Neural crest cell (in vitro differentiated cells): ENCODE measurements at regions not wholly inside any gene's neighbourhood (a gene's known extent, or its start where the extent isn't known, plus 50 kb on each side); places are given as distances from the start of the nearest gene placed in this dataset.

Source experiments
- DNase-seq: peaks from one replicate; pipeline ENCODE4 v3.0.0; 2021; ENCODE audit warnings: low read depth, mixed read lengths, low spot score
- H3K27ac Mint-ChIP-seq: one replicate; pipeline ENCODE4 v1.8.0; 2021; ENCODE audit warnings: mild to moderate bottlenecking, mixed read lengths; ENCODE audit not compliant: unreplicated experiment
- H3K27me3 Mint-ChIP-seq: 2 replicates; pipeline ENCODE4 v1.8.0; 2021; ENCODE audit warnings: low read depth, mild to moderate bottlenecking, mixed read lengths
- H3K36me3 Mint-ChIP-seq: 2 replicates; pipeline ENCODE4 v1.8.0; 2021; ENCODE audit warnings: low read depth, mild to moderate bottlenecking, mixed read lengths
- H3K4me1 Mint-ChIP-seq: 2 replicates; pipeline ENCODE4 v1.8.0; 2021; ENCODE audit warnings: mixed read lengths
- H3K4me3 Mint-ChIP-seq: one replicate; pipeline ENCODE4 v1.8.0; 2021; ENCODE audit warnings: mild to moderate bottlenecking, mixed read lengths
- H3K9me3 Mint-ChIP-seq: 2 replicates; pipeline ENCODE4 v1.8.0; 2021; ENCODE audit warnings: mixed read lengths
- CTCF ChIP-seq: fragments of 200-600 bp; sonication (generic); conservative IDR thresholded peaks from 2 replicates; pipeline ENCODE4 v1.5.0; 2021; ENCODE audit warnings: antibody characterized with exemption, mild to moderate bottlenecking

GRCh38 chr5:67372887-67373286 is 176.3 kb upstream of the CD180 start:
- no peak for TF ChIP-seq CTCF
- Mint-ChIP-seq H3K27ac (no peak overlapping the region), H3K9me3 (peaks cover 13% of the 10 kb centered on the region), H3K4me3 (no peak overlapping the region), H3K27me3 (no peaks in the 10 kb centered on the region), H3K4me1 (peaks cover 34% of the 10 kb centered on the region), H3K36me3 (peaks cover 3% of the 10 kb centered on the region)
- no peak for DNase-seq

- peaks cover 13% of the 10 kb centered on the region for H3K9me3 Mint-ChIP-seq
- H3K4me3 Mint-ChIP-seq: no peak overlapping the region
- H3K27me3 Mint-ChIP-seq: no peaks in the 10 kb centered on the region
- H3K36me3 Mint-ChIP-seq: peaks cover 3% of the 10 kb centered on the region
- H3K27ac Mint-ChIP-seq: peak overlapping the region; percentile 10
- peaks cover 28% of the 10 kb centered on the region for H3K4me1 Mint-ChIP-seq
- DNase-seq: no peak
- TF ChIP-seq CTCF: no peak
Measured at GRCh38 chr5:67371924-67372323, 175.3 kb upstream of the CD180 start.

- TF ChIP-seq CTCF: no peak
- no peak overlapping the region for H3K4me3 Mint-ChIP-seq
Measured at GRCh38 chr5:67366691-67367395, 170.2 kb upstream of the CD180 start.

GRCh38 chr5:67366276-67366675 is 169.7 kb upstream of the CD180 start:
- no peaks in the 10 kb centered on the region for H3K36me3 Mint-ChIP-seq
- peaks cover 3% of the 10 kb centered on the region for H3K9me3 Mint-ChIP-seq
- no peak overlapping the region for H3K27ac Mint-ChIP-seq
- no peaks in the 10 kb centered on the region for H3K27me3 Mint-ChIP-seq
- TF ChIP-seq CTCF: no peak
- no peak for DNase-seq
- no peak overlapping the region for H3K4me3 Mint-ChIP-seq
- peaks cover under 1% of the 10 kb centered on the region for H3K4me1 Mint-ChIP-seq

More at GRCh38 chr5:67366691-67367395, 170.2 kb upstream of the CD180 start:
- DNase-seq: no peak
- Mint-ChIP-seq H3K36me3 (no peaks in the 10 kb centered on the region), H3K27me3 (no peaks in the 10 kb centered on the region), H3K9me3 (peaks cover 8% of the 10 kb centered on the region), H3K27ac (no peak overlapping the region), H3K4me1 (peaks cover 6% of the 10 kb centered on the region)

DNA sequence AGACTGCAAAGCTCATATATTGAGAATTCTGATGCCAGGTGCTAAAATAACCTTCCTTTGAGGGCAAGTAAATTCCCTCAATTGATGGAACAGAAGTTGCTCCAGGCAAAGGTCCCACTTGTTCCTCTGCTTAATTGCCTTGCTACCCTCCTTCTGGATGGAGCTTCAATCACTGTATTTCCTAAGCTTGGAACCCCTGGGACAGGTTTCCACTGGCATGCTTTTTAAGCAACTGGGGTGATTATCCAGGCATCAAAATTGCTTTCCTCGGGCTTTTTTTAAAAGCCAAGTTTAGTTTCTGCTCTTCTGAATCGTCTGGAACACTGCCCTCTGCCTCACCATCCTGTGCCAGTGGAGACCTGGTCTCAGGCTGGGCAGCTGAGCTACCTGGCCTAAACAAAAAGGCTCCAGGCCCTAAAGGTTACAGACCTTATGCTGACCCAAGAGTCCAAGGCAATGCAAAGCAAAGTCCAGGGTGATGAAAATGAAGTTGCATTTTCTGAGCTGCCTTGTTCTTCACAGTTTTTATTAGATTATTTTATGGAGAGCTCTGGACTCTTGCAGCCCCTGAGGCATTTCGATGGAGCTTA is 167.9 kb upstream of the CD180 start:
- no peak overlapping the region for H3K4me3 Mint-ChIP-seq
- TF ChIP-seq CTCF: no peak
- H3K36me3 Mint-ChIP-seq: no peaks in the 10 kb centered on the region

More for the DNA sequence above, 167.9 kb upstream of the CD180 start:
- no peak for DNase-seq
- no peaks in the 10 kb centered on the region for H3K4me1 Mint-ChIP-seq
- peak overlapping the region; percentile 69 for H3K27ac Mint-ChIP-seq
- H3K9me3 Mint-ChIP-seq: peaks cover 3% of the 10 kb centered on the region
- H3K27me3 Mint-ChIP-seq: no peaks in the 10 kb centered on the region
